Endothelial cell of umbilical vein (primary cell): ENCODE measurements at regions not wholly inside any gene's neighbourhood (a gene's known extent, or its start where the extent isn't known, plus 50 kb on each side); places are given as distances from the start of the nearest gene placed in this dataset.

Experiments
- EZH2 ChIP-seq: IDR thresholded peaks from 2 replicates; pipeline ENCODE4 v1.6.1; 2012; ENCODE audit warnings: borderline replicate concordance, low read depth, mild to moderate bottlenecking, moderate library complexity, low read length, inconsistent platforms; ENCODE audit not compliant: severe bottlenecking
- FOS ChIP-seq: IDR thresholded peaks from 2 replicates; pipeline ENCODE4 v1.6.1; 2011; ENCODE audit warnings: mild to moderate bottlenecking, low read length, moderate library complexity, borderline replicate concordance; ENCODE audit not compliant: insufficient read depth
- GATA2 ChIP-seq: IDR thresholded peaks from 2 replicates; pipeline ENCODE4 v1.7.0; 2011; ENCODE audit warnings: low read depth, mild to moderate bottlenecking, moderate library complexity, mixed read lengths, low read length; ENCODE audit not compliant: insufficient read length, insufficient read depth
- JUN ChIP-seq: IDR thresholded peaks from 2 replicates; pipeline ENCODE4 v1.6.1; 2011; ENCODE audit warnings: borderline replicate concordance, low read depth; ENCODE audit not compliant: insufficient read length, insufficient read depth
- MAX ChIP-seq: IDR thresholded peaks from 2 replicates; pipeline ENCODE4 v1.6.1; 2011; ENCODE audit not compliant: insufficient read depth, insufficient read length
- MYC ChIP-seq: IDR thresholded peaks from one replicate; pipeline ENCODE4 v1.6.1; 2011; ENCODE audit warnings: mild to moderate bottlenecking, low read depth, low read length
- POLR2A ChIP-seq: IDR thresholded peaks from 2 replicates; pipeline ENCODE4 v1.6.1; 2012; ENCODE audit warnings: low read depth, mild to moderate bottlenecking, control low read depth, low read length
- POLR2AphosphoS5 ChIP-seq: IDR thresholded peaks from 2 replicates; pipeline ENCODE4 v1.6.1; 2012; ENCODE audit warnings: low read depth, mild to moderate bottlenecking, control low read depth, low read length, moderate library complexity; ENCODE audit not compliant: insufficient read depth
- TF ChIP-seq, protein P1 (sequence below), 2 donors: IDR thresholded peaks; 1 replicate in 1 of 2; 2 replicates in 1 of 2; pipeline ENCODE4 v1.5.1; 2011; ENCODE audit warnings: low read length in 2 of 2, mild to moderate bottlenecking in 2 of 2, moderate library complexity in 2 of 2, control low read depth in 1 of 2, inconsistent platforms in 1 of 2, low read depth in 1 of 2; ENCODE audit not compliant: insufficient read depth in 1 of 2; ENCODE audit errors: extremely low read depth in 1 of 2

- TF ChIP-seq EZH2 (no peak), POLR2AphosphoS5 (no peak), GATA2 (no peak), POLR2A (no peak), MYC (no peak), FOS (no peak), MAX (no peak), JUN (no peak)
- TF ChIP-seq, protein P1, sequence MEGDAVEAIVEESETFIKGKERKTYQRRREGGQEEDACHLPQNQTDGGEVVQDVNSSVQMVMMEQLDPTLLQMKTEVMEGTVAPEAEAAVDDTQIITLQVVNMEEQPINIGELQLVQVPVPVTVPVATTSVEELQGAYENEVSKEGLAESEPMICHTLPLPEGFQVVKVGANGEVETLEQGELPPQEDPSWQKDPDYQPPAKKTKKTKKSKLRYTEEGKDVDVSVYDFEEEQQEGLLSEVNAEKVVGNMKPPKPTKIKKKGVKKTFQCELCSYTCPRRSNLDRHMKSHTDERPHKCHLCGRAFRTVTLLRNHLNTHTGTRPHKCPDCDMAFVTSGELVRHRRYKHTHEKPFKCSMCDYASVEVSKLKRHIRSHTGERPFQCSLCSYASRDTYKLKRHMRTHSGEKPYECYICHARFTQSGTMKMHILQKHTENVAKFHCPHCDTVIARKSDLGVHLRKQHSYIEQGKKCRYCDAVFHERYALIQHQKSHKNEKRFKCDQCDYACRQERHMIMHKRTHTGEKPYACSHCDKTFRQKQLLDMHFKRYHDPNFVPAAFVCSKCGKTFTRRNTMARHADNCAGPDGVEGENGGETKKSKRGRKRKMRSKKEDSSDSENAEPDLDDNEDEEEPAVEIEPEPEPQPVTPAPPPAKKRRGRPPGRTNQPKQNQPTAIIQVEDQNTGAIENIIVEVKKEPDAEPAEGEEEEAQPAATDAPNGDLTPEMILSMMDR (IDR thresholded peaks at IDR 0.05; ENCODE audit: extremely low read depth in 1 of 2, insufficient read depth in 1 of 2, low read depth in 1 of 2, low read length in 2 of 2): no peak
These were observed 811.3 kb upstream of the ADGRL2 start for GRCh38 chr1:80989455-80989854.
